ENCODE measurements at regions not wholly inside any gene's neighbourhood (a gene's known extent, or its start where the extent isn't known, plus 50 kb on each side); places are given as distances from the start of the nearest gene placed in this dataset.

DNA sequence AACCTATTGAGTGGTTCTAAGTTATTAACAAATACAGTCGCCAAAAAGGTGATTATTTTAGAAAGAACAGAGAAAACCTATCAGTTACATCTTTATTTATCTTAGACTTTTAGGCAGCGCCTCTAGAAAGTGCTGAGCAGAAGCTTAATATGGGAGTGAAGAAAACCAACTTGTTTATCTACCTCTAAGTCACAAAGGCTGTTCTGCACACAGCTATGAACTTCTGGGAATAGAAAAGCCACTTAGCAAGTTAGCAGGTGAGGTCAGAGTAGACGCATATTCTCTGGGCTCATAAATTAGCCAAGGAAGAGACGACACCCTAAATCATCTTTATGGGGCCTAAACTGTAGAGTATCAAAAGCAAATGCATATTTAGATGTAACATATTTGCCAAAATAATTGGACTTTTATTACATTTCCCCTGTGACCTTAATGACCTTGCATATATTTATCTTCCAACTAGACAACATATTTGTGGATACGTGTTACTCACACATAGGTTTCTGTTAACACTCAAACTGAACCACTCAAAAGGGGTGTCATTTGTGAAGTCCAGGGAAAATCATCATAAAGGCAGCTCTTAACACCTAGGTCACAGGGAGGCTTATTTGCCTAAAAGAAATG is 267.1 kb downstream of the ADGB start:
- DNase-seq: no peak
- TF ChIP-seq, protein P1, sequence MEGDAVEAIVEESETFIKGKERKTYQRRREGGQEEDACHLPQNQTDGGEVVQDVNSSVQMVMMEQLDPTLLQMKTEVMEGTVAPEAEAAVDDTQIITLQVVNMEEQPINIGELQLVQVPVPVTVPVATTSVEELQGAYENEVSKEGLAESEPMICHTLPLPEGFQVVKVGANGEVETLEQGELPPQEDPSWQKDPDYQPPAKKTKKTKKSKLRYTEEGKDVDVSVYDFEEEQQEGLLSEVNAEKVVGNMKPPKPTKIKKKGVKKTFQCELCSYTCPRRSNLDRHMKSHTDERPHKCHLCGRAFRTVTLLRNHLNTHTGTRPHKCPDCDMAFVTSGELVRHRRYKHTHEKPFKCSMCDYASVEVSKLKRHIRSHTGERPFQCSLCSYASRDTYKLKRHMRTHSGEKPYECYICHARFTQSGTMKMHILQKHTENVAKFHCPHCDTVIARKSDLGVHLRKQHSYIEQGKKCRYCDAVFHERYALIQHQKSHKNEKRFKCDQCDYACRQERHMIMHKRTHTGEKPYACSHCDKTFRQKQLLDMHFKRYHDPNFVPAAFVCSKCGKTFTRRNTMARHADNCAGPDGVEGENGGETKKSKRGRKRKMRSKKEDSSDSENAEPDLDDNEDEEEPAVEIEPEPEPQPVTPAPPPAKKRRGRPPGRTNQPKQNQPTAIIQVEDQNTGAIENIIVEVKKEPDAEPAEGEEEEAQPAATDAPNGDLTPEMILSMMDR (IDR thresholded peaks at IDR 0.05): no peak
- H3K36me3 ChIP-seq: no peaks in the 10 kb centered on the region
- H3K9me3 ChIP-seq: no peaks in the 10 kb centered on the region
- ATAC-seq: no peak
- no peak overlapping the region for H3K27ac ChIP-seq
- peaks cover 0 to 9% (median 4%) of the 10 kb centered on the region in 4 donors for H3K4me1 ChIP-seq
- H3K27me3 ChIP-seq: no peaks in the 10 kb centered on the region
- H3K4me3 ChIP-seq: no peak overlapping the region
- 78% methylated on average over 5 of the region's 5 CpGs for WGBS (ENCODE audit: insufficient coverage, low coverage, low lambda C conversion rate, missing lambda C conversion rate)
- intact Hi-C loops (cut with DNase I): no loop called here

DNA sequence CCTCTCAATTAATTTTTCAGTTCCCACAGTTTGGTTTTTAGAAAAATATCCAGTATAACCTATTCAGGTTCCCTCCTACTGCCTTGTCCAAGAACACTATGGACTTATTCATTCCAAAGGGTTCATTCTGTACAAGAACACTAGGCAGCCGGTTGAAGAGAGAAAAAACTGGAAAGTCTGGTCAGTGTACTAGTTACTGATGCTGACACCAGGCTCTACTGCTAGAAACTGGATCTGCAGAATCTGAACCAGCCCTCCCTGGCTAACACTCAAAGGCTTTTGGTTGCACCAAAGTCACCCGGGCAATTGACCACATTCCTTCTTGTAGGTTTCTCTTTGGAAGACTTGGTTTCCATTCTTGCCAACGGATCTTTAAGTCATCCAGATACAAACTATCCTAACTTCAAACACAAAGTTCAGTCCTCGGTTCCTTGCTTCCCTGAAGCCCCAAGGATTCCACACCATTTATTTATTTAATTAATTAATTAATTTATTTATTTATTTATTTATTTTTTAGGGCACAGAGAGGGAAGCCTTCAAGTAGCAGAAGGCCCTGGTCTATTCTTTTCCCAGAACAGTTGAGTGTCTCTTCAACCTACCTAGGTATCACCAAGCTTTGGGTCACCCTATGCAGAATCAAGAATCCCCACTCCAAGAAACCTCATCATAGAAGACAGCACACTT is 268.1 kb downstream of the ADGB start:
- WGBS (ENCODE audit: insufficient coverage, low coverage, low lambda C conversion rate, missing lambda C conversion rate): 88% methylated on average over 3 of the region's 4 CpGs
- TF ChIP-seq, protein P1 (IDR thresholded peaks at IDR 0.05): no peak
- no peak for TF ChIP-seq POLR2A (IDR thresholded peaks at IDR 0.05)
- H3K4me1 ChIP-seq: peaks cover 0 to 5% (median 2%) of the 10 kb centered on the region in 4 donors
- intact Hi-C loops (cut with DNase I): no loop called here
- H3K27ac ChIP-seq: no peak overlapping the region
- no peaks in the 10 kb centered on the region for H3K9me3 ChIP-seq
- DNase-seq (no peak), ATAC-seq (no peak)
- no peak overlapping the region for H3K4me3 ChIP-seq
- no peaks in the 10 kb centered on the region for H3K36me3 ChIP-seq
- H3K27me3 ChIP-seq: no peaks in the 10 kb centered on the region

DNA sequence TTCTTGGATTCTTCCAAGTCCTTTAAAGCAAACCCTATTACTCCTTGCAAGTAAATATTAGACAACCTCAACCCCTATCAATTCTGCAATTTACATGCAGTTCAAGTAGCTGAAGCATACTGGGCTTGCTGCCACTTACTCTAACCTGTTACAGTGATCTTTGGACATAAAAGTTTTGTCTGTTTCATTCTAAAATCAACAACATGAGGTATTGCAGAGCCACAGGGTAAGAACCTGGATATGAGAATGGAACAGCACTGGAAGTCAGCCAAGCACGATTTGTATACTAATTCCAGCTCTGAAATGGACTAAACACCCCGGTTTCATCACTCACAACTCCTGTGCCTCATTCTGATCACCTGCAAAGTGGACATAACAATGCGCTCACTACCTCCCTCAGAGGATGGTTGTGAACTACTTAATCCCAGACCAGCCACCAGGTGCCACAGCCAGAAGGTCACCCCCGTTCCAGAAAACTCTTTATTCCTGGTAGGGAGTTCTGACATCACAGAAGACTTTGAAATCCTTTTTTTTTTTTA is 270.0 kb downstream of the ADGB start:
- H3K9me3 ChIP-seq: no peaks in the 10 kb centered on the region
- intact Hi-C loops (cut with DNase I): no loop called here
- peak in 1 of 3 donors; percentile 55 for DNase-seq
- H3K27ac ChIP-seq: peak overlapping the region in 2 of 3 donors; percentile 29 to 30
- no peak overlapping the region for H3K4me3 ChIP-seq
- no peaks in the 10 kb centered on the region for H3K36me3 ChIP-seq
- H3K4me1 ChIP-seq: peaks cover 0 to 5% (median 2%) of the 10 kb centered on the region in 4 donors
- H3K27me3 ChIP-seq: no peaks in the 10 kb centered on the region
- no peak for TF ChIP-seq POLR2A (IDR thresholded peaks at IDR 0.05)
- TF ChIP-seq, protein P1 (IDR thresholded peaks at IDR 0.05): peak in 1 of 4 donors; percentile 3
- ATAC-seq: peak; percentile 83 to 93 (median 90)
- 34% methylated on average over 4 of the region's 4 CpGs for WGBS (ENCODE audit: insufficient coverage, low coverage, low lambda C conversion rate, missing lambda C conversion rate)

DNA sequence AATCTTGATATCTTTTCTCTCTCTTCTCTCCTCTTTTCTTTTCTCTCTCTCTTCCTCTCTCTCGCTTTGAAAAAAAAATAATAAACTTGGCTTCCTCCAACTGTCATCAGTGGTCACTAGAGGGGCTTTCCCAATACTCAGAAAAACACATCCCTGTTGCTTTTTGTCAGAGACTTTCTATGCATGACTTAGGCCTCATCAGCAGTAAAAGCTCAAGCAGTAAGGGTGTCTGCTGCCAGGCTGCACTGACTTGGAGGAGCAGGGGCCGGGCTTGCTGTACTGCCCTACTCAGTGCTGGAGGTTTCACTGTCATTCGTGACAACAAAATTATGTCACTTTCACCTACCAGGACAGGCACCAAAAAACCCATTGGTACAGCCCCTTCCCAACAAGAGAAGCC is 272.0 kb downstream of the ADGB start:
- no peak for TF ChIP-seq POLR2A (IDR thresholded peaks at IDR 0.05)
- TF ChIP-seq, protein P1 (IDR thresholded peaks at IDR 0.05): no peak
- H3K4me3 ChIP-seq: no peak overlapping the region
- H3K9me3 ChIP-seq: no peaks in the 10 kb centered on the region
- peaks cover 0 to 5% (median 2%) of the 10 kb centered on the region in 4 donors for H3K4me1 ChIP-seq
- no peak overlapping the region for H3K27ac ChIP-seq
- intact Hi-C loops (cut with DNase I): no loop called here
- DNase-seq (no peak), ATAC-seq (no peak)
- 38% methylated on average over 1 of the region's 3 CpGs for WGBS (ENCODE audit: insufficient coverage, low coverage, low lambda C conversion rate, missing lambda C conversion rate)
- H3K36me3 ChIP-seq: no peaks in the 10 kb centered on the region
- H3K27me3 ChIP-seq: no peaks in the 10 kb centered on the region
